ENCODE measurements at regions not wholly inside any gene's neighbourhood (a gene's known extent, or its start where the extent isn't known, plus 50 kb on each side); places are given as distances from the start of the nearest gene placed in this dataset.
A peak's percentile ranks its signal among the peaks of the same experiment; 100 is the strongest.

DNA sequence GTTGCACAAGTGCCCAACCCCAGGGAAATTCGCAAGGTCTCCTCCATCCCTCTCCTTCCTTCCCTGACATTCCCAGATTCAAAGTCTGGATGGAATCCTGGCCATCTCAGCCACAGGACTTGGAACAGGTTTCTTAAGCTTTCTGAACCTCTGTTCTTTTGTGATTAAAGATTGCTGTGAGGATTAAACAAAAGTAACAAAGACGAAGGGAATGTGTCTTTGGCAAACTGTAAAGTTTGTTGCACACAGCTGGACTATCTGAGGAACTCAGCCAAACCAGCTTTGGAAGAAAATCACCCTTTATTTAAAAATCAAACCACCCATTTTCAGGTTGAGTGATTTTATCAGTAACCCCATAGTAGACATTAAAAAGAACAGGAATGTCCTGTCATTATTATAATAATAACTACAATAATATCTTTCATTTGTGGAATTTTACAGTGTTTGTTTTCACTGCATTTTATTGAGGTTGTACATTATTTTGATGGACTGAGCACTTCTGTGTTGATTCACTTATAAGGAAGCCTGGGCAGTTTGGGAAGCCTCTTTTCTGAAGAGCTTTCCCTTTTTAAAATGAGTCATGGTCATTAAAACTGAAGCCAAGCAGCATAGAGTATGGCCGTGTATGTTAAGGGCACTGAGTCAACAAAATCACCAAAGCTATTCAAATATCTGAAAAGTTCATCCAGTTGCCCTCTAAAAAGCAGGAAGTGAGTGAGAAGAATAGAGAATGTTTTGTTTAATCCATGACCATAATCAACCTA, 310.2 kb downstream of the AGTPBP1 start:
- no peak for DNase-seq (ENCODE audit: low read depth in 2 of 2)
- no peak overlapping the region for H3K4me3 ChIP-seq (replicated peaks in 1 of 2; ENCODE audit: low read depth in 2 of 2, low read length in 2 of 2)
- TF ChIP-seq, protein P1, sequence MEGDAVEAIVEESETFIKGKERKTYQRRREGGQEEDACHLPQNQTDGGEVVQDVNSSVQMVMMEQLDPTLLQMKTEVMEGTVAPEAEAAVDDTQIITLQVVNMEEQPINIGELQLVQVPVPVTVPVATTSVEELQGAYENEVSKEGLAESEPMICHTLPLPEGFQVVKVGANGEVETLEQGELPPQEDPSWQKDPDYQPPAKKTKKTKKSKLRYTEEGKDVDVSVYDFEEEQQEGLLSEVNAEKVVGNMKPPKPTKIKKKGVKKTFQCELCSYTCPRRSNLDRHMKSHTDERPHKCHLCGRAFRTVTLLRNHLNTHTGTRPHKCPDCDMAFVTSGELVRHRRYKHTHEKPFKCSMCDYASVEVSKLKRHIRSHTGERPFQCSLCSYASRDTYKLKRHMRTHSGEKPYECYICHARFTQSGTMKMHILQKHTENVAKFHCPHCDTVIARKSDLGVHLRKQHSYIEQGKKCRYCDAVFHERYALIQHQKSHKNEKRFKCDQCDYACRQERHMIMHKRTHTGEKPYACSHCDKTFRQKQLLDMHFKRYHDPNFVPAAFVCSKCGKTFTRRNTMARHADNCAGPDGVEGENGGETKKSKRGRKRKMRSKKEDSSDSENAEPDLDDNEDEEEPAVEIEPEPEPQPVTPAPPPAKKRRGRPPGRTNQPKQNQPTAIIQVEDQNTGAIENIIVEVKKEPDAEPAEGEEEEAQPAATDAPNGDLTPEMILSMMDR (IDR thresholded peaks at IDR 0.05; ENCODE audit: low read depth, low read length): no peak

DNA sequence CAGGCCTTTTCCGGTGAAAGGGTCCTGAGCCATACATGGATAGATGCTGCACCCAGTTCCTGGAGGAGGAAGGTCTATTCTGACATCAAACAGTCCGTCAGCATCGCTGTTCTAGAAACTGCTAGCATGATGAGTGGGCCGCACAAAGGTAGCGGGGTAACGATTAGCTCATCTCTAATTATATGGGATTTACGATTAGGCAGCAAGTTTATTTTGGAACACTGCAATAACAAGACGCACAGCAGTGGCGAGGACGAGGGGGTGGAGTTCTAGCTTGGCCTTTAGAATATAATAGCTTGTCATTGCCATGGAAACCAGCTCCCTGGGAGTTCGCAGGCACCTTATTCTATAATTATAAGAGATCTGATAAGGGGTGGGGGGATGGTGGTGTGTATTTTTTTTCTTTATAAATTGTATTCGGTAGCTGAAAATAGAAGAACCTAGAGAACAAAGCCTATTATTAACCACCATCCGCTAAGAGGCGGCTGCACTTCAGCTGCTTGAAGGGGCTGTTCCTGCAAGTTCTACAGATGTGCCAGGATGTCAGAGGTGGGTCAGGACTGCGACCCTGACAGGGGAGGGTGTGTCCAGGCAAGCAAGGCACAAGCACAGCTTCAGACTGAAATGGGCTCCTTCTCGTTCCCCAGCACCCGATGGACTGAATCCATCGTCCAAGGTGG, 311.0 kb downstream of the AGTPBP1 start:
- no peak for DNase-seq (ENCODE audit: low read depth in 2 of 2)
- TF ChIP-seq, protein P1 (IDR thresholded peaks at IDR 0.05; ENCODE audit: low read depth, low read length): no peak
- H3K4me3 ChIP-seq (replicated peaks in 1 of 2; ENCODE audit: low read depth in 2 of 2, low read length in 2 of 2): no peak overlapping the region

DNA sequence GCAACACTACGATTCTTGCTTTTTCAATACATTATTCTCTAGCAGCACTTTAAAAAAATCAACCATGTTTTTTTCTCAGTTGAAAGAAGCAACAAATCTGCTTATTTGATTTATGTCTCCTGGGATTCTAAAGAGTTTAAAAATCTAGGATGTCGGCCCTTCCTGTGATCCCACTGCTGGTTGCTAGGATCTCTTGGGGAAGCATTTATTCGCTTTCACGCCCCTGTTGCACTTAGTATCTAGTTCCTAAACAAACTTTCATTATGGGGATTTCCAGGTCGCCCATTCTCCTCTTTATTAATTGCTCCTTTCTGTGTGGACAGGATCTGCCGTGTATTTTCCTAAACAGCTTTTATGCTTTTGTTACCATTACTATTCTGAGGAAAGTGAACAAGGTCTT, 313.5 kb downstream of the AGTPBP1 start:
- DNase-seq (ENCODE audit: low read depth in 2 of 2): no peak
- TF ChIP-seq, protein P1 (IDR thresholded peaks at IDR 0.05; ENCODE audit: low read depth, low read length): no peak
- no peak overlapping the region for H3K4me3 ChIP-seq (replicated peaks in 1 of 2; ENCODE audit: low read depth in 2 of 2, low read length in 2 of 2)

DNA sequence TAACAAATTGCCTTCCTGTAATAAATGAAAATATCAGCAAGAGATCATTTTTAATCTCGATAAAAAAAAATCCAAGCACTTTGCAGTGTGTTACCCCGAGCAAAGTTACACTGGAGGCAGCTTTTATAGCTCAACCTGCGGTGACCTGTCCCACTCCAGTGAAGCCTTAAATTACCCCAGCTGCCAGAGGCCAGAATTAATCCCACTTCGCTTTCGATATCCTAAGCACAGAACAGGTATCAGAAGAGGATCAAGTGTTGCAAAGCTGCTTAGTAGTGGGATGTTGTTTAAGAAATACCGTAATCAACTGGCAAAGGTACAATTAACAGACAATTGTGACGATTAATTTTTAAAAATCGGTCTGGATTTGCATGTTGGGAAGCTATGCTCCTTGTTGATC, 314.0 kb downstream of the AGTPBP1 start:
- no peak for DNase-seq (ENCODE audit: low read depth in 2 of 2)
- TF ChIP-seq, protein P1 (IDR thresholded peaks at IDR 0.05; ENCODE audit: low read depth, low read length): no peak
- H3K4me3 ChIP-seq (replicated peaks in 1 of 2; ENCODE audit: low read depth in 2 of 2, low read length in 2 of 2): no peak overlapping the region

DNA sequence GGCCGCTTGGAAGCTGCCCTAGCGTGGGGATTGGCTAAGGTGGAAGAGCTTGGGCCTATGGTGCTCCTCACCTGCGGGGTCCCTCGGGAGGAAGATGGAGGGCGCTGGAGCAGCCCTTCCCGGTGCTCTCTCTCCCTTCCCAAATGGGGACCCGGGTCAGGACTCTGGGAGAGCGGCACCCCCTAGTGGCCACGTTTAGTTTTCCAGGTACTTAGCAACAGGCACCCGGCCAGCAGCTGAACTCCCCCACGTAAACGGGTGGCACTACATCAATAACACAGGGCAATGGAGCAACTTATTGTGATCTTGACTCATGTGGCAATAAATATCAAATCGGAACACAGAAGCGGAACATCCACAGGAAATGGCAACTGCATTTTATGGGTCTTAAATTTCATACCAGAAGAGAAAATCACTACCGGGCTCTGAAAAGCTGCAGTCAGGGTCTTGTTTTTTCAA, 316.6 kb downstream of the AGTPBP1 start:
- no peak overlapping the region for H3K4me3 ChIP-seq (replicated peaks in 1 of 2; ENCODE audit: low read depth in 2 of 2, low read length in 2 of 2)
- TF ChIP-seq, protein P1 (IDR thresholded peaks at IDR 0.05; ENCODE audit: low read depth, low read length): peak; percentile 55
- DNase-seq (ENCODE audit: low read depth in 2 of 2): peak; percentile 45 to 57

DNA sequence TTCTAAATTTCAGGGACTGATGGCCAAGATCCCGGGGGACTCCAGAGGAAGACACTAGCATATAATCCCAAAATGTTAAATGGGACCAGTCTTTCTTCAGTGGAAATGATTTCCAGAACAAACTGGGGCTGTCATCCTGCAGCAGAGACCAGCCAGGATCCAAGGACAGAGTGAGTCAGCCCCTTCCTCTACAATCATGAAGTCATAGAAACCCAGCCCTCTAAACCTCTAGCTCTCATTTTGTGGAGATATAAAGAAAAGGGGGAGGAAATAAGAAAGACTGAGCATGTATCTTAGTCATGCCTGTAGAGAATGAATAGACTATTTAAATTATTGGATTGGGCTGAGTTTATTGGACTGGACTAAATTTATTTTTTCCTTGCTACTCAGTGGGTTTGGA, 318.3 kb downstream of the AGTPBP1 start:
- no peak overlapping the region for H3K4me3 ChIP-seq (replicated peaks in 1 of 2; ENCODE audit: low read depth in 2 of 2, low read length in 2 of 2)
- TF ChIP-seq, protein P1 (IDR thresholded peaks at IDR 0.05; ENCODE audit: low read depth, low read length): no peak
- no peak for DNase-seq (ENCODE audit: low read depth in 2 of 2)

Data from cardiac fibroblast (primary cell).